IgD-negative memory B cell (primary cell): ENCODE measurements at regions not wholly inside any gene's neighbourhood (a gene's known extent, or its start where the extent isn't known, plus 50 kb on each side); places are given as distances from the start of the nearest gene placed in this dataset.
A peak's percentile ranks its signal among the peaks of the same experiment; 100 is the strongest.

ENCODE experiments used
- H3K27ac Mint-ChIP-seq, 3 donors: one replicate each; pipeline ENCODE4 v1.8.0; 2020 to 2022; ENCODE audit warnings: mild to moderate bottlenecking in 3 of 3, mixed read lengths in 3 of 3, moderate library complexity in 1 of 3
- H3K27me3 Mint-ChIP-seq: one replicate; pipeline ENCODE4 v1.8.0; 2021; ENCODE audit warnings: mixed read lengths
- H3K36me3 Mint-ChIP-seq: one replicate; pipeline ENCODE4 v1.8.0; 2020; ENCODE audit warnings: mild to moderate bottlenecking, mixed read lengths
- H3K4me1 Mint-ChIP-seq, 3 donors: one replicate each; pipeline ENCODE4 v1.8.0; 2020 to 2022; ENCODE audit warnings: mixed read lengths in 3 of 3, mild to moderate bottlenecking in 1 of 3
- H3K4me3 Mint-ChIP-seq, 4 donors: one replicate each; pipeline ENCODE4 v1.8.0; 2020 to 2022; ENCODE audit warnings: mild to moderate bottlenecking in 4 of 4, mixed read lengths in 4 of 4, moderate library complexity in 3 of 4
- H3K9me3 Mint-ChIP-seq, 3 donors: one replicate each; pipeline ENCODE4 v1.8.0; 2020 to 2021; ENCODE audit warnings: mixed read lengths in 3 of 3, mild to moderate bottlenecking in 1 of 3

GRCh38 chr3:27661797-27662196, 60.3 kb downstream of the EOMES start:
- H3K27ac Mint-ChIP-seq, result no peak overlapping the region
- peaks cover 0 to 2% (median 0%) of the 10 kb centered on the region in 3 donors for H3K9me3 Mint-ChIP-seq
- H3K27me3 Mint-ChIP-seq, result no peaks in the 10 kb centered on the region
- peak overlapping the region in 1 of 4 donors; percentile 34 for H3K4me3 Mint-ChIP-seq
- peaks cover 6% of the 10 kb centered on the region for H3K36me3 Mint-ChIP-seq
- H3K4me1 Mint-ChIP-seq, result peaks cover 11 to 18% (median 13%) of the 10 kb centered on the region in 3 donors

GRCh38 chr3:27659279-27660021, 62.7 kb downstream of the EOMES start:
- Mint-ChIP-seq H3K27ac (no peak overlapping the region), H3K27me3 (no peaks in the 10 kb centered on the region)

GRCh38 chr3:27658741-27659140, 63.4 kb downstream of the EOMES start:
- H3K4me1 Mint-ChIP-seq, result peaks cover 4 to 11% (median 7%) of the 10 kb centered on the region in 3 donors
- no peak overlapping the region for H3K4me3 Mint-ChIP-seq
- no peaks in the 10 kb centered on the region for H3K27me3 Mint-ChIP-seq
- H3K27ac Mint-ChIP-seq, result no peak overlapping the region
- peaks cover 6% of the 10 kb centered on the region for H3K36me3 Mint-ChIP-seq
- H3K9me3 Mint-ChIP-seq, result peaks cover 0 to 2% (median 1%) of the 10 kb centered on the region in 3 donors

More at GRCh38 chr3:27659279-27660021, 62.7 kb downstream of the EOMES start:
- H3K4me3 Mint-ChIP-seq, result no peak overlapping the region
- H3K9me3 Mint-ChIP-seq, result peaks cover 0 to 2% (median 1%) of the 10 kb centered on the region in 3 donors
- H3K4me1 Mint-ChIP-seq, result peaks cover 4 to 11% (median 7%) of the 10 kb centered on the region in 3 donors
- H3K36me3 Mint-ChIP-seq, result peaks cover 6% of the 10 kb centered on the region

- Mint-ChIP-seq H3K27ac (no peak overlapping the region), H3K36me3 (peaks cover 6% of the 10 kb centered on the region), H3K9me3 (peaks cover 0 to 2% (median 1%) of the 10 kb centered on the region in 3 donors), H3K27me3 (no peaks in the 10 kb centered on the region), H3K4me3 (no peak overlapping the region), H3K4me1 (peaks cover 4 to 11% (median 7%) of the 10 kb centered on the region in 3 donors)
Observed at GRCh38 chr3:27657871-27658270, 64.3 kb downstream of the EOMES start.

GRCh38 chr3:27657404-27657803, 64.7 kb downstream of the EOMES start:
- Mint-ChIP-seq H3K4me3 (peak overlapping the region in 1 of 4 donors; percentile 31), H3K27me3 (no peaks in the 10 kb centered on the region), H3K9me3 (peaks cover 0 to 2% (median 1%) of the 10 kb centered on the region in 3 donors), H3K36me3 (peaks cover 3% of the 10 kb centered on the region), H3K4me1 (peaks cover 4 to 8% (median 7%) of the 10 kb centered on the region in 3 donors), H3K27ac (no peak overlapping the region)

GRCh38 chr3:27656790-27657189, 65.3 kb downstream of the EOMES start:
- H3K4me3 Mint-ChIP-seq, result no peak overlapping the region
- no peaks in the 10 kb centered on the region for H3K27me3 Mint-ChIP-seq
- peaks cover 3% of the 10 kb centered on the region for H3K36me3 Mint-ChIP-seq
- H3K4me1 Mint-ChIP-seq, result peaks cover 3 to 5% (median 5%) of the 10 kb centered on the region in 3 donors
- H3K27ac Mint-ChIP-seq, result no peak overlapping the region
- H3K9me3 Mint-ChIP-seq, result peaks cover 0 to 1% (median 0%) of the 10 kb centered on the region in 3 donors

GRCh38 chr3:27655547-27655946, 66.6 kb downstream of the EOMES start:
- Mint-ChIP-seq H3K9me3 (peaks cover 0 to 1% (median 0%) of the 10 kb centered on the region in 3 donors), H3K4me3 (no peak overlapping the region), H3K4me1 (peaks cover 0 to 2% (median 0%) of the 10 kb centered on the region in 3 donors), H3K27me3 (no peaks in the 10 kb centered on the region), H3K36me3 (peaks cover 3% of the 10 kb centered on the region), H3K27ac (no peak overlapping the region)

- Mint-ChIP-seq H3K36me3 (peaks cover 3% of the 10 kb centered on the region), H3K27me3 (no peaks in the 10 kb centered on the region), H3K4me1 (no peaks in the 10 kb centered on the region), H3K4me3 (no peak overlapping the region), H3K9me3 (peaks cover 0 to 1% (median 0%) of the 10 kb centered on the region in 3 donors), H3K27ac (no peak overlapping the region)
Observed at GRCh38 chr3:27653803-27654558, 68.1 kb downstream of the EOMES start.

GRCh38 chr3:27649277-27649676, 72.8 kb downstream of the EOMES start:
- Mint-ChIP-seq H3K36me3 (peaks cover 2% of the 10 kb centered on the region), H3K4me1 (no peaks in the 10 kb centered on the region), H3K4me3 (no peak overlapping the region), H3K9me3 (no peaks in the 10 kb centered on the region), H3K27me3 (no peaks in the 10 kb centered on the region), H3K27ac (no peak overlapping the region)

GRCh38 chr3:27646896-27647295, 75.2 kb downstream of the EOMES start:
- no peak overlapping the region for H3K4me3 Mint-ChIP-seq
- H3K27ac Mint-ChIP-seq, result no peak overlapping the region
- peaks cover 2% of the 10 kb centered on the region for H3K36me3 Mint-ChIP-seq
- H3K4me1 Mint-ChIP-seq, result no peaks in the 10 kb centered on the region
- no peaks in the 10 kb centered on the region for H3K9me3 Mint-ChIP-seq
- no peaks in the 10 kb centered on the region for H3K27me3 Mint-ChIP-seq

GRCh38 chr3:27644941-27645340, 77.2 kb downstream of the EOMES start:
- Mint-ChIP-seq H3K9me3 (no peaks in the 10 kb centered on the region), H3K36me3 (peaks cover 2% of the 10 kb centered on the region), H3K4me1 (no peaks in the 10 kb centered on the region), H3K27ac (no peak overlapping the region), H3K27me3 (no peaks in the 10 kb centered on the region), H3K4me3 (no peak overlapping the region)

- no peak overlapping the region for H3K27ac Mint-ChIP-seq
- no peaks in the 10 kb centered on the region for H3K27me3 Mint-ChIP-seq
- H3K4me3 Mint-ChIP-seq, result no peak overlapping the region
- no peaks in the 10 kb centered on the region for H3K9me3 Mint-ChIP-seq
- peaks cover 2% of the 10 kb centered on the region for H3K36me3 Mint-ChIP-seq
- peaks cover 5 to 7% (median 6%) of the 10 kb centered on the region in 3 donors for H3K4me1 Mint-ChIP-seq
Observed at GRCh38 chr3:27643355-27643754, 78.8 kb downstream of the EOMES start.

- Mint-ChIP-seq H3K9me3 (no peaks in the 10 kb centered on the region), H3K27me3 (no peaks in the 10 kb centered on the region), H3K27ac (no peak overlapping the region), H3K4me3 (no peak overlapping the region), H3K36me3 (peaks cover 2% of the 10 kb centered on the region), H3K4me1 (peaks cover 5 to 7% (median 6%) of the 10 kb centered on the region in 3 donors)
Observed at GRCh38 chr3:27642796-27643195, 79.3 kb downstream of the EOMES start.

- H3K4me1 Mint-ChIP-seq, result peaks cover 5 to 7% (median 6%) of the 10 kb centered on the region in 3 donors
- H3K36me3 Mint-ChIP-seq, result peaks cover 2% of the 10 kb centered on the region
- H3K27me3 Mint-ChIP-seq, result no peaks in the 10 kb centered on the region
- H3K4me3 Mint-ChIP-seq, result no peak overlapping the region
- no peak overlapping the region for H3K27ac Mint-ChIP-seq
- H3K9me3 Mint-ChIP-seq, result no peaks in the 10 kb centered on the region
Observed at GRCh38 chr3:27641888-27642601, 80.1 kb downstream of the EOMES start.

- Mint-ChIP-seq H3K27ac (no peak overlapping the region), H3K9me3 (no peaks in the 10 kb centered on the region), H3K27me3 (no peaks in the 10 kb centered on the region), H3K36me3 (peaks cover 2% of the 10 kb centered on the region), H3K4me3 (no peak overlapping the region), H3K4me1 (peaks cover 5 to 7% (median 6%) of the 10 kb centered on the region in 3 donors)
Observed at GRCh38 chr3:27641271-27641800, 80.8 kb downstream of the EOMES start.
